Globus pallidus (tissue), 1 donor: ENCODE measurements at regions not wholly inside any gene's neighbourhood (a gene's known extent, or its start where the extent isn't known, plus 50 kb on each side); places are given as distances from the start of the nearest gene placed in this dataset.

Experiments
- DNase-seq: peaks from one replicate; pipeline ENCODE4 v3.0.0-alpha.2; 2015; ENCODE audit warnings: low spot score

- DNase-seq: no peak
Observed at GRCh38 chr2:226079196-226079595, 679.7 kb downstream of the NYAP2 start.

GRCh38 chr2:226078666-226079065 lies 679.2 kb downstream of the NYAP2 start:
- DNase-seq: no peak

DNA sequence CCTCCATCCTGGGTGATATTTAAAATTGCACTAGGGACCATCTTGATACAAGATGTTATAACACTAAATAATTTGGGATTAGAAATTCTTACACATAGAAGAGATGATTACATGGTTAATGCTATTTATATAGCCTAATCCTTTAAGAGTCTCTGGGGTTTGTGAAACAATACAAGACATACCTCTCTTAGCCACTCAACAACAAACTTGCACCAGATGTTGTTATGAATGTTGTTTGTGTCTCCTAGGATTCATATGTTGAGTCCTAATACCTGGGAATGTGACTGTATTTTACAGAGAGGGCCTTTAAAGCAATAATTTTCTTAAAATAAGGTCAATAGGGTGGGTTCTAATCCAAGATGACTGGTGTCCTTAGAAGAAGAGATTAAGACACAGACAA lies 678.3 kb downstream of the NYAP2 start:
- DNase-seq: no peak

GRCh38 chr2:226077031-226077430 lies 677.5 kb downstream of the NYAP2 start:
- no peak for DNase-seq

- no peak for DNase-seq
Observed at GRCh38 chr2:226076529-226076928, 677.0 kb downstream of the NYAP2 start.

- no peak for DNase-seq
Observed at GRCh38 chr2:226074391-226074790, 674.9 kb downstream of the NYAP2 start.

DNA sequence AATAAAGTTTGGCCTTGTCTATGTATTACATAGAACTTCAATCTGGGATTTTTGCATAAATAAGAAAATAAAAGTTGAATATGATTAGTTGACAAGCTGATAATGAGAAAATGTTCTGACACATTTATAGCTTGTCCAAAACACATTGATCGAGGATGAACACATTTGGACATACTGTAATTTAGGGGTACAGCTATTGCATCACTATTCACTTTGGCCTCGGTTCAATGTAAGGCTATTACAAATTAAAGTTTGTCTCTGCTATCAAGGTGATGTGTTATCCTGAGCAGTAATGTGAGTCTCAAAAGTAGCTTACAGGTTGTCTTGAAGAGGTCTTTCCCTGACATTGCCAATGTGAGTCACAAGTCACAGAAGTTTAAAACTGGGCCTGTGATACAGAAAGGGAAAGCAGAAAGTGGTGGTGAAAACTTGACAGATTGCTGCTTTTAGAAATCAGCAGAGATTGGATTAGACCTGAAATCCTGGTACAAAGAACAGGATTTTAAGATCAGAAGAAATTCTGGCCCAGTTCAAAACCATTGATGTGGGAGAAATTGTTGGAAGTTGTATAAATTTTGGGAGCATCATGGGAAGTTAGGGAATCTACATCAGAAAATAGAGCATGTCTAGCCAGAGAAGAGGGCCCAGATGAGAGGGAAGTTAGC lies 674.1 kb downstream of the NYAP2 start:
- no peak for DNase-seq

GRCh38 chr2:226066873-226067272 lies 667.4 kb downstream of the NYAP2 start:
- DNase-seq: no peak

DNA sequence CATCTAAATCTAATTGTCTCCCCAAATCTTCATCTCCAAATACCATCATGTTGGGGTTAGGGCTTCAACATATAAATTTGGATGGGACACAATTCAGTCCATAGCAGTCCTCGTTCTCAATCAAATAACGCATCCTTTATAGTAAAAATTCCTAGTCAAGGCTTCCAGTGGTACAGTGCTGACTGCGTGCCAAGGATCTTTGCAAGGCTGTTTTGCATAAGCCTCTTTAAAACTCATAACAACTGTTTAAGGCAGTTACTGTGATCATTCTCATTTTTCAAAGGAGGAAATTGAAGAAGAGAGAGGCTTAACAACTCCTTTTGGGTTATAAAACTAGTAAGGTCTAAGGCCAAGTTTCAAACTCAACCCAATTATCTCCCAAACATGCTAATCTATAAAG lies 666.9 kb downstream of the NYAP2 start:
- DNase-seq: no peak

DNA sequence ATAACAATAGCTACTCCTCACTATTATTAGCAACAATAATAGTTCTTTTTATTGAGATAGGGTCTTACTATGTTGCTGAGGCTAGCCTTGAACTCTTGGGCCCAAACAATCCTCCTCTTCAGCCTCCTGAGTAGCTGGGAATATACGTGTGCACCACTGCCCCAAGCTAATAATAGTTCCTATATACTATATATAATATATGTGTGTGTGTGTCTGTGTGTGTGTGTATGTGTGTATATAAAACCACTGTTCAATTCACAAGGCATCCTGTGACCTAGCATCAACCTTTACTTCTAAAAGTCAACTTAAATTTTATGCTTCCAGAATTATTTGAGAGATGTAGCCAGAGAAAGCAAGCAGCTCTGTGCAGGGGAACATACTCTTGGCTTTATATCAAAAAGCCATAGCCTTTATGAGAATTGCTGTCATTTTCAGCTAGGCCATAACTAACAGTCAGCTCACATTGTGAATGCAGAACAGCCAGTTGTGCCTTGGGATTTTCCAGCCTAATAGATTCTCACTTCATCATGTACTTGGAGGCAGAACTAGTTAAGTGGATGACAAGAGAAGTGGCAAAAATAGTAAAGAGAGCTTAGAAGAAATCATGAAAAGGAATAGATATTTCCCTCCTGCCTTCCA lies 665.5 kb downstream of the NYAP2 start:
- no peak for DNase-seq

DNA sequence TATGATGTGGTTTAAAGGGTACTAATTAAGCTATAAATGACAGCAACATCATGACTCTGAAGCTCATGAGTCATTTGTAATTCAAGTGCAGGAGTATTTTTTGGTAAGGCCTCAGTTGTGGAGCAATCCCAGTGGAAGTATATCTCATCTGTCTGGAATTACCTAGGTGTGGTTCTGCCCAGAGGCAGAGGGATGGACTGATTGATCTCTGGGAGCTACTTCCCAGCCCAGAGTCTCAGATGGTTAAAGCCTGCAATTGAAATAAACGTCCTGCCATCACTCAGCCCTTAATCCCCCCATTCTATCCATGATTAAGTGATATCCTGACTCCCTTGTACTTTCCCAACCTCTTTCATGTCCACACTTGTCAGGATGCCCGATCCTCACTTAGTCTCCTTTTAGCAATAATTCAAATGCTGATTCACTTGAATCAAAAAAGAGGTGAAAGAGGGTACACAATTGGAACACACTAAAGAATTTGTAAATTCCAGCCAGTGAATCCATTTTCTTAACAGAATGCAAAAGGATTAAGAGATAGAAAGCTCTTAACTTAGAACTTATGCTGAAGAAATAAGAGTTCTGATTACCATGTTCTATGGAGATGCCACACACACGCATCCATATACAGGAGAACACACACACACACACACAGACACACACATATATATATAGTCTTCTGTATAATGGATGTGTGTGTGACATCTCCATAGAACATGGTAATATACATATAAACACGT lies 664.4 kb downstream of the NYAP2 start:
- no peak for DNase-seq

GRCh38 chr2:226059961-226060627 lies 660.6 kb downstream of the NYAP2 start:
- DNase-seq: no peak

DNA sequence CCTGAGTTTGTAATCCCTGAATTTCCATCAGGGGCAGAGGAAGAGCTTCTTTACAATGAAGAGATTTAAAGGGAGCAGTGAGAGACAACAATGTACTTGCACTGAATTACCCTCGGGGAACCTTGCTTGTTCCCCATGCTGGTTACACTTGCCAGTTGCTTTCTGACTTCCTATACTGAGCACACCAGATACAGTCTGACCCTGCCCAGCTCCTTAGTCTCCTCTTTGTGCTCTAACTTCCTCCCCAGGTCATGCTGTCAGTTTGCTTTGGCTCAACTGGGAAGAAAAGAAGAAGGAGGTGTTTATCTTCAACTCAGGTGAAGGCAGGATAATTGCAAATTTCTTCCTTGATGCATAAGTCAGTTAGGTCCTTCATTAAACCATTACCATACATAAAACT lies 658.4 kb downstream of the NYAP2 start:
- no peak for DNase-seq

DNA sequence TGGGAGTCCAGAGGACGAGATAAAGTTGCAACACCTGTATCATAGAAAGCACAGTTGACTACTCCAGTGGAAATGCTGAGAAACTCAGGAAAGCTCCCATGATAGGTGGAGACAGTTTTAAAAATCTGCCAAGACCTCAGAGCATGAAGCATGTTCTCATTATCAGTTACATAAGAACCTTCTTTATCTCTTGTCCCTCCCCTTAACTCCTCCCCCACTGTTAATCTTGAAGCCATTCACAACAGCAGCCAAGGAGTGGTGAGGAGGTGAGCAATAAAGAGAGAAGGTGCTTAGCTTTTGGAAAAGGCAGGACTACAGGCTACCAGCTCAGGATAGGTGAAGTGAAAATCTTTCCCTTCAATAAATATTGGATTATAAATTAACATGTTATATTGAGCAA lies 657.9 kb downstream of the NYAP2 start:
- DNase-seq: no peak

GRCh38 chr2:226052772-226053416 lies 653.4 kb downstream of the NYAP2 start:
- DNase-seq: no peak

DNA sequence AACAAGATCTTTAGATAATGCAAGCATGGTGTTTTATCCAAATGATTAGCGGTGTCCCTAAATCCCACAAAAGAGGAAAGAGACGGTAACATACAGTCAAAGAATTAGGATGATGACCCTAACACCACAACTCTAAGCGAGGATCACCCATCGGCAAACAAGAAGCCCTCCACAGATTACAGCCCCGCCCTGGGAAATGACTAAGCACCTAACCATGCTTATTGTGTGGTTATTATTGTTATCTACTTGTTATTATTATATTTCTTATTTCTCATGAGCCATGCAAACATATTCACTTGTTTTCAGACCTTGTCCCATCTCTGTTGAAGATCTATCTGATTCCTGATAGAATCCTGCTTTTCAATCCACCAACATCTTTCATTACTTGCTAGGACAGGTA lies 651.3 kb downstream of the NYAP2 start:
- no peak for DNase-seq

- DNase-seq: no peak
Observed at GRCh38 chr2:226048611-226049010, 649.1 kb downstream of the NYAP2 start.

- DNase-seq: no peak
Observed at GRCh38 chr2:226045080-226045479, 645.6 kb downstream of the NYAP2 start.

DNA sequence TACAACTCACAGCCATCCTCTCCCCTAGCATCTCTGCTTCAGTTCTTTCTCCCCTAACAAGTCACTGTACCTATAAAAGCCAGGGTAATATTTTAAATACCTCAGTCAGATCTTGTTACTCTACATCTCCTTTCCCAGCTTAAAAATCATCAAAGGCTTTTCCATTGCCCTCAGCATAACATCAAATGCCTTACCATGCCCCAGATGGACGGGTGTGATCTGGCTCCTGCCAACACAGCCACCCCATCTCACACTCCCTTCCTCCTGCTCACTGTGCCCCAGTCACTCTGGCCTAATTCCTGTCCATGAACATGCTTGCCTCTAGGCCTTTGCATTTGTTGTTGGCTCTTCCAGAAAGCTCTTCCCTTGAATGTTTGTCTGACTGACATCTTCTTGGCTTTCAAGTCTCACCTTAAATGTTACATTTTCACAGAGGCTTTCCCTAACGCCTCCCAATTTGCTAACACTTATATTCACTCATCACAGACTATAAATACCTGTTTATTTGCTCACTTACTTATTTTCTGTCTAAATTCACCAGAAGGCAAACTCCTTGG lies 640.9 kb downstream of the NYAP2 start:
- no peak for DNase-seq

DNA sequence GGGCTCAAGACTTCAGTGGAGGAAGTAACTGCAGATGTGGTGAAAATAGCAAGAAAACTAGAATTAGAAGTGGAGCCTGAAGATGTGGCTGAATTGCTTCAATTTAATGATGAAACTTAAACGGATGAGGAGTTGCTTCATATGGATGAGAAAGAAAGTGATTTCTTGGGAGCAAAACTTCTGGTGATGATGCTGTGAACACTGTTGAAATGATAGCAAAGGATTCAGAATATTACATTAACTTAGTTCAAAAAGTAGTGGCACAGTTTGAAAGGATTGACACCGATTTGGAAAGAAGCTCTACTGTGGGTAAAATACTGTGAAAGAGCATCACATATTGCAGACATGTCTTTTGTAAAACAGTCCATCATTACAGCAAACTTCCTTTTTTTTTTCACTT lies 638.0 kb downstream of the NYAP2 start:
- DNase-seq: no peak

- DNase-seq: peak; percentile 20
Observed at GRCh38 chr2:226031647-226032501, 632.4 kb downstream of the NYAP2 start.
